Ishikawa (cell line): ENCODE measurements at regions not wholly inside any gene's neighbourhood (a gene's known extent, or its start where the extent isn't known, plus 50 kb on each side); places are given as distances from the start of the nearest gene placed in this dataset.

ENCODE experiments used
- REST ChIP-seq: IDR thresholded peaks from 2 replicates; pipeline ENCODE4 v1.6.1; 2012; ENCODE audit warnings: low read depth, mild to moderate bottlenecking
- TAF1 ChIP-seq: IDR thresholded peaks from 2 replicates; pipeline ENCODE4 v1.6.1; 2012; ENCODE audit warnings: low read depth, mild to moderate bottlenecking
- TCF12 ChIP-seq: IDR thresholded peaks from 2 replicates; pipeline ENCODE4 v1.6.1; 2012; ENCODE audit warnings: low read depth

- TF ChIP-seq REST (no peak), TCF12 (no peak), TAF1 (no peak)
Measured at GRCh38 chr15:38684440-38685010, 119.9 kb upstream of the RASGRP1 start.
